Stimulated activated naive B cell treated with anti-CD40 and anti-IgM and Interleukin-4, amounts not matched to agents 10 μg/mL and 1 μg/mL and 100 μg/mL, for 72 hours (primary cell): ENCODE measurements at regions not wholly inside any gene's neighbourhood (a gene's known extent, or its start where the extent isn't known, plus 50 kb on each side); places are given as distances from the start of the nearest gene placed in this dataset.

ENCODE experiments used
- ATAC-seq, 2 donors: fragments of 150-1000 bp; cut with Tn5 transposase; replicated peaks; 2 replicates each; pipeline ENCODE4 v1.10.0; 2021; ENCODE audit warnings: moderate library complexity in 1 of 2
- DNase-seq: peaks from one replicate; pipeline ENCODE4 v3.0.0; 2021
- H3K27ac Mint-ChIP-seq: one replicate; pipeline ENCODE4 v1.8.0; 2022; ENCODE audit warnings: mild to moderate bottlenecking, mixed read lengths
- H3K27me3 Mint-ChIP-seq, 2 donors: one replicate each; pipeline ENCODE4 v1.8.0; 2022; ENCODE audit warnings: mixed read lengths in 2 of 2
- H3K36me3 Mint-ChIP-seq, 2 donors: one replicate each; pipeline ENCODE4 v1.8.0; 2022; ENCODE audit warnings: mixed read lengths in 2 of 2, mild to moderate bottlenecking in 1 of 2
- H3K4me1 Mint-ChIP-seq, 2 donors: one replicate each; pipeline ENCODE4 v1.8.0; 2022; ENCODE audit warnings: mixed read lengths in 2 of 2, mild to moderate bottlenecking in 1 of 2
- H3K4me3 Mint-ChIP-seq, 2 donors: one replicate each; pipeline ENCODE4 v1.8.0; 2022; ENCODE audit warnings: mild to moderate bottlenecking in 2 of 2, mixed read lengths in 2 of 2, moderate library complexity in 1 of 2
- H3K9me3 Mint-ChIP-seq, 2 donors: one replicate each; pipeline ENCODE4 v1.8.0; 2022; ENCODE audit warnings: mixed read lengths in 2 of 2, mild to moderate bottlenecking in 1 of 2

- H3K27ac Mint-ChIP-seq, result no peak overlapping the region
Observed at GRCh38 chr5:156182174-156182967, 144.6 kb upstream of the SGCD start.

GRCh38 chr5:156186760-156187159 lies 140.2 kb upstream of the SGCD start:
- Mint-ChIP-seq H3K27me3 (no peaks in the 10 kb centered on the region), H3K27ac (no peak overlapping the region), H3K4me3 (no peak overlapping the region), H3K36me3 (no peaks in the 10 kb centered on the region), H3K4me1 (no peaks in the 10 kb centered on the region), H3K9me3 (no peaks in the 10 kb centered on the region)
- no peak for ATAC-seq
- DNase-seq, result no peak

More at GRCh38 chr5:156182174-156182967, 144.6 kb upstream of the SGCD start:
- Mint-ChIP-seq H3K36me3 (no peaks in the 10 kb centered on the region), H3K4me1 (no peaks in the 10 kb centered on the region), H3K27me3 (no peaks in the 10 kb centered on the region), H3K9me3 (peaks cover 2 to 3% of the 10 kb centered on the region in 2 donors), H3K4me3 (no peak overlapping the region)
- DNase-seq (no peak), ATAC-seq (no peak)

- Mint-ChIP-seq H3K27ac (no peak overlapping the region), H3K9me3 (peaks cover 0 to 2% of the 10 kb centered on the region in 2 donors), H3K36me3 (no peaks in the 10 kb centered on the region), H3K4me1 (no peaks in the 10 kb centered on the region), H3K27me3 (no peaks in the 10 kb centered on the region), H3K4me3 (no peak overlapping the region)
- ATAC-seq (no peak), DNase-seq (no peak)
Observed at GRCh38 chr5:156188016-156188415, 138.9 kb upstream of the SGCD start.

GRCh38 chr5:156189628-156190027 lies 137.3 kb upstream of the SGCD start:
- Mint-ChIP-seq H3K4me1 (no peaks in the 10 kb centered on the region), H3K36me3 (no peaks in the 10 kb centered on the region), H3K4me3 (no peak overlapping the region), H3K9me3 (peaks cover 0 to 2% of the 10 kb centered on the region in 2 donors), H3K27ac (no peak overlapping the region), H3K27me3 (no peaks in the 10 kb centered on the region)
- DNase-seq (no peak), ATAC-seq (no peak)

GRCh38 chr5:156191547-156191946 lies 135.4 kb upstream of the SGCD start:
- Mint-ChIP-seq H3K9me3 (peaks cover 0 to 2% of the 10 kb centered on the region in 2 donors), H3K4me3 (no peak overlapping the region), H3K27me3 (no peaks in the 10 kb centered on the region), H3K36me3 (no peaks in the 10 kb centered on the region), H3K4me1 (no peaks in the 10 kb centered on the region), H3K27ac (no peak overlapping the region)
- no peak for DNase-seq
- ATAC-seq, result no peak

- Mint-ChIP-seq H3K4me1 (no peaks in the 10 kb centered on the region), H3K27me3 (no peaks in the 10 kb centered on the region), H3K36me3 (no peaks in the 10 kb centered on the region), H3K27ac (no peak overlapping the region), H3K4me3 (no peak overlapping the region), H3K9me3 (peaks cover 2 to 3% of the 10 kb centered on the region in 2 donors)
- ATAC-seq (no peak), DNase-seq (no peak)
Observed at GRCh38 chr5:156197042-156197635, 129.8 kb upstream of the SGCD start.

- no peak overlapping the region for H3K27ac Mint-ChIP-seq
Observed at GRCh38 chr5:156199045-156199444, 127.9 kb upstream of the SGCD start.

GRCh38 chr5:156200938-156201787 lies 125.8 kb upstream of the SGCD start:
- H3K4me3 Mint-ChIP-seq, result no peak overlapping the region
- H3K27ac Mint-ChIP-seq, result no peak overlapping the region
- no peaks in the 10 kb centered on the region for H3K27me3 Mint-ChIP-seq
- H3K4me1 Mint-ChIP-seq, result no peaks in the 10 kb centered on the region
- H3K36me3 Mint-ChIP-seq, result no peaks in the 10 kb centered on the region
- peaks cover 0 to 3% of the 10 kb centered on the region in 2 donors for H3K9me3 Mint-ChIP-seq
- DNase-seq (no peak), ATAC-seq (no peak)

More at GRCh38 chr5:156199045-156199444, 127.9 kb upstream of the SGCD start:
- H3K4me3 Mint-ChIP-seq, result no peak overlapping the region
- no peak for ATAC-seq
- H3K27me3 Mint-ChIP-seq, result no peaks in the 10 kb centered on the region
- H3K9me3 Mint-ChIP-seq, result peaks cover 0 to 3% of the 10 kb centered on the region in 2 donors
- no peaks in the 10 kb centered on the region for H3K4me1 Mint-ChIP-seq
- no peak for DNase-seq
- no peaks in the 10 kb centered on the region for H3K36me3 Mint-ChIP-seq

- ATAC-seq, result no peak
- H3K27me3 Mint-ChIP-seq, result no peaks in the 10 kb centered on the region
- H3K36me3 Mint-ChIP-seq, result no peaks in the 10 kb centered on the region
- peaks cover 0 to 3% of the 10 kb centered on the region in 2 donors for H3K9me3 Mint-ChIP-seq
- no peak overlapping the region for H3K4me3 Mint-ChIP-seq
- H3K4me1 Mint-ChIP-seq, result no peaks in the 10 kb centered on the region
- DNase-seq, result no peak
- no peak overlapping the region for H3K27ac Mint-ChIP-seq
Observed at GRCh38 chr5:156201788-156202403, 125.1 kb upstream of the SGCD start.

- no peak overlapping the region for H3K27ac Mint-ChIP-seq
- DNase-seq, result no peak
- H3K36me3 Mint-ChIP-seq, result no peaks in the 10 kb centered on the region
- H3K27me3 Mint-ChIP-seq, result no peaks in the 10 kb centered on the region
- ATAC-seq, result no peak
- H3K9me3 Mint-ChIP-seq, result peaks cover 2 to 3% of the 10 kb centered on the region in 2 donors
- H3K4me1 Mint-ChIP-seq, result no peaks in the 10 kb centered on the region
- no peak overlapping the region for H3K4me3 Mint-ChIP-seq
Observed at GRCh38 chr5:156208271-156208670, 118.7 kb upstream of the SGCD start.

- no peak for DNase-seq
- Mint-ChIP-seq H3K27me3 (no peaks in the 10 kb centered on the region), H3K27ac (no peak overlapping the region), H3K9me3 (peaks cover 0 to 8% of the 10 kb centered on the region in 2 donors), H3K4me3 (no peak overlapping the region), H3K4me1 (no peaks in the 10 kb centered on the region), H3K36me3 (no peaks in the 10 kb centered on the region)
- no peak for ATAC-seq
Observed at GRCh38 chr5:156218367-156219158, 108.4 kb upstream of the SGCD start.

GRCh38 chr5:156219483-156220005 lies 107.4 kb upstream of the SGCD start:
- peaks cover 0 to 8% of the 10 kb centered on the region in 2 donors for H3K9me3 Mint-ChIP-seq
- no peak for DNase-seq
- no peaks in the 10 kb centered on the region for H3K27me3 Mint-ChIP-seq
- ATAC-seq, result no peak
- H3K4me3 Mint-ChIP-seq, result no peak overlapping the region
- no peaks in the 10 kb centered on the region for H3K4me1 Mint-ChIP-seq
- H3K27ac Mint-ChIP-seq, result no peak overlapping the region
- H3K36me3 Mint-ChIP-seq, result no peaks in the 10 kb centered on the region

- no peaks in the 10 kb centered on the region for H3K4me1 Mint-ChIP-seq
- no peak overlapping the region for H3K4me3 Mint-ChIP-seq
- no peaks in the 10 kb centered on the region for H3K36me3 Mint-ChIP-seq
- peaks cover 0 to 2% of the 10 kb centered on the region in 2 donors for H3K9me3 Mint-ChIP-seq
- H3K27me3 Mint-ChIP-seq, result no peaks in the 10 kb centered on the region
- no peak overlapping the region for H3K27ac Mint-ChIP-seq
- no peak for DNase-seq
- no peak for ATAC-seq
Observed at GRCh38 chr5:156221816-156222215, 105.1 kb upstream of the SGCD start.
